H9 (cell line): ENCODE measurements at regions not wholly inside any gene's neighbourhood (a gene's known extent, or its start where the extent isn't known, plus 50 kb on each side); places are given as distances from the start of the nearest gene placed in this dataset.

Source experiments
- DNase-seq: peaks from one replicate; pipeline ENCODE4 v3.0.0-alpha.2; 2017
- H2AFZ ChIP-seq: one replicate; pipeline ENCODE4 v1.6.1; 2013; ENCODE audit warnings: mild to moderate bottlenecking, low read length, control low read depth, moderate library complexity
- H2AK5ac ChIP-seq: 2 replicates; pipeline ENCODE4 v1.6.1; 2013; ENCODE audit warnings: low read length, control low read depth, mixed read lengths; ENCODE audit not compliant: insufficient read length
- H2BK120ac ChIP-seq: one replicate; pipeline ENCODE4 v1.6.1; 2013; ENCODE audit warnings: low read depth, mild to moderate bottlenecking, low read length, control low read depth, inconsistent platforms; ENCODE audit not compliant: poor library complexity, severe bottlenecking
- H2BK12ac ChIP-seq: 2 replicates; pipeline ENCODE4 v1.6.1; 2013; ENCODE audit warnings: low read length, control low read depth, mixed read lengths, low read depth; ENCODE audit not compliant: insufficient read length
- H2BK15ac ChIP-seq: 2 replicates; pipeline ENCODE4 v1.6.1; 2013; ENCODE audit warnings: low read depth, low read length, control low read depth
- H2BK20ac ChIP-seq: one replicate; pipeline ENCODE4 v1.6.1; 2013; ENCODE audit warnings: low read depth, mild to moderate bottlenecking, low read length, control low read depth, inconsistent platforms; ENCODE audit not compliant: poor library complexity, severe bottlenecking
- H2BK5ac ChIP-seq: 2 replicates; pipeline ENCODE4 v1.6.1; 2013; ENCODE audit warnings: low read length, control low read depth, mixed read lengths; ENCODE audit not compliant: insufficient read length
- H3K14ac ChIP-seq: 2 replicates; pipeline ENCODE4 v1.6.1; 2013; ENCODE audit warnings: low read length, control low read depth; ENCODE audit not compliant: insufficient read depth
- H3K18ac ChIP-seq: 2 replicates; pipeline ENCODE4 v1.6.1; 2013; ENCODE audit warnings: low read depth, mild to moderate bottlenecking, mixed read lengths, low read length, control low read depth; ENCODE audit not compliant: insufficient read length
- H3K23ac ChIP-seq: 2 replicates; pipeline ENCODE4 v1.6.1; 2013; ENCODE audit warnings: low read length, control low read depth, mixed read lengths, low read depth; ENCODE audit not compliant: insufficient read length
- H3K23me2 ChIP-seq: 2 replicates; pipeline ENCODE4 v1.6.1; 2013; ENCODE audit warnings: low read depth, mild to moderate bottlenecking, mixed read lengths, low read length, control low read depth; ENCODE audit not compliant: insufficient read length, poor library complexity, severe bottlenecking
- H3K27ac ChIP-seq: 2 replicates; pipeline ENCODE4 v1.5.1; 2013; ENCODE audit warnings: low read length, control low read depth, mixed read lengths, low read depth; ENCODE audit not compliant: insufficient read length
- H3K27me3 ChIP-seq: 2 replicates; pipeline ENCODE4 v1.6.1; 2013; ENCODE audit warnings: low read length, control low read depth, inconsistent platforms; ENCODE audit not compliant: insufficient read depth
- H3K4ac ChIP-seq: 2 replicates; pipeline ENCODE4 v1.6.1; 2013; ENCODE audit warnings: low read depth, mild to moderate bottlenecking, control low read depth, inconsistent platforms, low read length, moderate library complexity
- H3K4me1 ChIP-seq: 2 replicates; pipeline ENCODE4 v1.6.1; 2013; ENCODE audit warnings: low read length, control low read depth, inconsistent platforms; ENCODE audit not compliant: insufficient read depth
- H3K4me2 ChIP-seq: 2 replicates; pipeline ENCODE4 v1.6.1; 2013; ENCODE audit warnings: low read length, control low read depth, mixed read lengths; ENCODE audit not compliant: insufficient read length, insufficient read depth
- H3K56ac ChIP-seq: 2 replicates; pipeline ENCODE4 v1.6.1; 2013; ENCODE audit warnings: low read depth, mild to moderate bottlenecking, mixed read lengths, low read length, control low read depth; ENCODE audit not compliant: insufficient read length
- H3K79me1 ChIP-seq: 2 replicates; pipeline ENCODE4 v1.6.1; 2013; ENCODE audit warnings: low read depth, mild to moderate bottlenecking, moderate library complexity, low read length, control low read depth, inconsistent platforms; ENCODE audit not compliant: insufficient read depth, poor library complexity, severe bottlenecking
- H3K79me2 ChIP-seq: 2 replicates; pipeline ENCODE4 v1.6.1; 2013; ENCODE audit warnings: low read length, control low read depth, inconsistent platforms; ENCODE audit not compliant: insufficient read depth
- H3K9ac ChIP-seq: 2 replicates; pipeline ENCODE4 v1.6.1; 2013; ENCODE audit warnings: low read length, control low read depth, mixed read lengths; ENCODE audit not compliant: insufficient read length; ENCODE audit errors: extremely low read depth
- H3K9me3 ChIP-seq: one replicate; pipeline ENCODE4 v1.6.1; 2013; ENCODE audit warnings: low read depth, low read length, inconsistent platforms; ENCODE audit not compliant: control insufficient read depth
- H3T11ph ChIP-seq: one replicate; pipeline ENCODE4 v1.6.1; 2013; ENCODE audit warnings: mild to moderate bottlenecking, low read length, control low read depth, inconsistent platforms
- H4K20me1 ChIP-seq: one replicate; pipeline ENCODE4 v1.6.1; 2013; ENCODE audit not compliant: control insufficient read depth, insufficient read length, insufficient read depth
- H4K5ac ChIP-seq: 2 replicates; pipeline ENCODE4 v1.6.1; 2013; ENCODE audit warnings: low read depth, mild to moderate bottlenecking, mixed read lengths, low read length, control low read depth; ENCODE audit not compliant: insufficient read length
- H4K8ac ChIP-seq: replicated peaks from 2 replicates; pipeline ENCODE4 v1.6.1; 2013; ENCODE audit warnings: low read length, control low read depth, mixed read lengths, low read depth; ENCODE audit not compliant: insufficient read length
- H4K91ac ChIP-seq: 2 replicates; pipeline ENCODE4 v1.6.1; 2013; ENCODE audit warnings: low read depth, mild to moderate bottlenecking, moderate library complexity, mixed read lengths, low read length, control low read depth; ENCODE audit not compliant: insufficient read length
- H3K27ac Mint-ChIP-seq, 3 experiments: 2 replicates in 2 of 3; 3 replicates in 1 of 3; pipeline ENCODE4 v1.8.0; 2020 to 2021; ENCODE audit warnings: mixed read lengths in 3 of 3, mild to moderate bottlenecking in 1 of 3, moderate library complexity in 1 of 3
- H3K27me3 Mint-ChIP-seq: 2 replicates; pipeline ENCODE4 v1.8.0; 2021; ENCODE audit warnings: low read depth, mild to moderate bottlenecking, moderate library complexity, mixed read lengths
- H3K36me3 Mint-ChIP-seq, 3 experiments: 2 replicates in 2 of 3; 3 replicates in 1 of 3; pipeline ENCODE4 v1.8.0; 2020 to 2021; ENCODE audit warnings: low read depth in 3 of 3, mixed read lengths in 3 of 3; ENCODE audit not compliant: insufficient read depth in 1 of 3
- H3K4me1 Mint-ChIP-seq, 2 experiments: 2 replicates each; pipeline ENCODE4 v1.8.0; 2020; ENCODE audit warnings: mixed read lengths in 2 of 2
- H3K4me3 Mint-ChIP-seq, 2 experiments: 2 replicates in 1 of 2; 3 replicates in 1 of 2; pipeline ENCODE4 v1.8.0; 2020 to 2021; ENCODE audit warnings: mild to moderate bottlenecking in 2 of 2, mixed read lengths in 2 of 2, moderate library complexity in 1 of 2
- H3K9me3 Mint-ChIP-seq, 2 experiments: 2 replicates in 1 of 2; 3 replicates in 1 of 2; pipeline ENCODE4 v1.8.0; 2020; ENCODE audit warnings: mild to moderate bottlenecking in 2 of 2, mixed read lengths in 2 of 2, moderate library complexity in 1 of 2
- CTCF ChIP-seq: fragments of 200-600 bp; sonication (generic); conservative IDR thresholded peaks from 3 replicates; pipeline ENCODE4 v1.8.0; 2021; ENCODE audit warnings: antibody characterized with exemption, mild to moderate bottlenecking
- whole genome bisulfite sequencing: extraction: QIAGEN DNeasy Blood & Tissue Kit; methylation state at CpG from one replicate; pipeline ENCODE4 v1.1.7; 2013; ENCODE audit warnings: missing lambda C conversion rate, low lambda C conversion rate, mixed read lengths; ENCODE audit not compliant: insufficient read length; ENCODE audit errors: extremely low coverage; 5-methylcytosine and 5-hydroxymethylcytosine counted together

DNA sequence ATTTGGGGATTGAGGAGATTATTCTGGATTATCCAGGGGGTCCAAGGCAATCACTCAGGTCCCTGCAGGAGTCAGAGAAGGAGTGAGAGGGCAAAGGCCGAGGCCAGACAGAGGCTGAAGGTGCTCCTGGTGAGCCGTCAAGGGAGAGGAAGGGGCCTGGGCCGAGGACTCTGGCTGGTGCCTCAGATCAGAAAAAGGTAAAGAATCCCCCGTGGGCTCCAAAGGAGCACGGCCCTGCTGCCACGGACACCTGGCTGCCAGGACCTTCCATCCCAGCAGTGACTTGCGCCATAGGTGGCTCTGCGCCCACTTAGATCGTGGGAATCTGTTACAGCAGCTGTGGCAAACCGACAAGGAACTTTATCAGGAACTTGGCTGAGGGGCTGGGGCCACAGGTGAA lies 374.8 kb upstream of the MYT1L start:
- Histone ChIP-seq H4K91ac (no peak overlapping the region), H2BK15ac (no peak overlapping the region), H2BK20ac (no peak overlapping the region), H3K79me2 (no peaks in the 10 kb centered on the region), H3K9me3 (no peaks in the 10 kb centered on the region), H3K23ac (no peak overlapping the region), H3K23me2 (no peaks in the 10 kb centered on the region), H3K4me2 (no peak overlapping the region), H3K14ac (no peak overlapping the region; the same call in 1 of the 2 replicates), H3T11ph (no peak overlapping the region), H3K18ac (no peak overlapping the region), H2BK12ac (no peak overlapping the region), H3K79me1 (no peaks in the 10 kb centered on the region), H3K4me1 (peaks cover 5% of the 10 kb centered on the region), H3K56ac (no peak overlapping the region), H2BK120ac (no peak overlapping the region), H3K4ac (no peak overlapping the region), H3K27ac (no peak overlapping the region), H4K5ac (no peak overlapping the region), H4K20me1 (no peaks in the 10 kb centered on the region), H3K9ac (no peak overlapping the region), H4K8ac (no peak overlapping the region), H2AK5ac (no peak overlapping the region), H2BK5ac (no peak overlapping the region), H2AFZ (no peak overlapping the region), H3K27me3 (no peaks in the 10 kb centered on the region)
- H3K4me1 Mint-ChIP-seq, result peaks cover 34 to 44% of the 10 kb centered on the region in 2 experiments
- no peak overlapping the region for H3K4me3 Mint-ChIP-seq
- H3K36me3 Mint-ChIP-seq, result no peaks in the 10 kb centered on the region
- peaks cover 20% of the 10 kb centered on the region for H3K27me3 Mint-ChIP-seq
- no CpG with 5 or more reads among the region's 10 CpGs for WGBS
- no peak for TF ChIP-seq CTCF
- no peak overlapping the region for H3K27ac Mint-ChIP-seq
- DNase-seq, result no peak
- H3K9me3 Mint-ChIP-seq, result no peaks in the 10 kb centered on the region
